GM19467 (cell line): ENCODE measurements at regions not wholly inside any gene's neighbourhood (a gene's known extent, or its start where the extent isn't known, plus 50 kb on each side); places are given as distances from the start of the nearest gene placed in this dataset.
"Not testable (repeated sequence)": the region's sequence is repeated elsewhere in the genome, so short reads cannot be mapped to it uniquely, and the experiment has no call there.

Source experiments
- ATAC-seq: cut with Tn5 transposase; IDR thresholded peaks from one replicate; pipeline ENCODE4 v1.9.1; 2021; ENCODE audit warnings: mild to moderate bottlenecking, moderate library complexity; ENCODE audit not compliant: unreplicated experiment

- no peak for ATAC-seq
These were observed 101.1 kb downstream of the PRKAB2 start for GRCh38 chr1:147071142-147071541.

- no peak for ATAC-seq
These were observed 109.3 kb downstream of the PRKAB2 start for GRCh38 chr1:147062956-147063355.

DNA sequence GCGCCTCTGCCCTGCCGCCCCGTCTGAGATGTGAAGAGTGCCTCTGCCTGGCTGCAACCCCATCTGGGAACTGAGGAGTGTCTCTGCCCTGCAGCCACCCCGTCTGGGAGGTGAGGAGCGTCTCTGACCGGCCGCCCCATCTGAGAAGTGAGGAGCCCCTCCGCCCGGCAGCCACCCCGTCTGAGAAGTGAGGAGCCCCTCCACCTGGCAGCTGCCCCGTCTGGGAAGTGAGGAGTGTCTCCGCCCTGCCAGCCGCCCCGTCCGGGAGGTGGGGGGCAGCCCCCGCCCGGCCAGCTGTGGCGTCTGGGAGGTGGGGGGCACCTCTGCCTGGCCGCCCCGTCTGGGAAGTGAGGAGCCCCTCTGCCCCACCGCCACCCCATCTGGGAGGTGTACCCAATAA lies 110.4 kb downstream of the PRKAB2 start:
- not testable (repeated sequence) for ATAC-seq

DNA sequence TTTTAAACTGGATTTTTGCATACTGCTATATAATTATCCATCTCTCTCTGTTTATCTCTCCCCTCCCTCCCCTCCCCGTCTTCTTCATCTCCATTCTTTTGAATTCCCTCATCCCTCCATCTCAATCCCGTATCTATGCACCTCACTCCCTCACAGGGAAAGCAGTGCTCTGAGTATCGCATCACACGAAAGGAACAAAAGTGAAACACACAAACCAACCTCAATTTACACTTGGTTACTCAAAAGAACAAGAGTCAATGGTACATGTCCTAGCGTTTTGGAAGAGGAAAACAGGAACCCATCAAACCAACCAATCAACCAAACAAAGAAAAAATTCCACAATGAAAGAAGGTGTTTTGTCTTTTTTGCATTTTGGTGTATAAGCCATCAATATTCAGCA lies 115.1 kb downstream of the NBPF12 start:
- no peak for ATAC-seq

GRCh38 chr1:147052677-147053076 lies 114.6 kb downstream of the NBPF12 start:
- no peak for ATAC-seq

- no peak for ATAC-seq
These were observed 114.0 kb downstream of the NBPF12 start for GRCh38 chr1:147052143-147052542.

DNA sequence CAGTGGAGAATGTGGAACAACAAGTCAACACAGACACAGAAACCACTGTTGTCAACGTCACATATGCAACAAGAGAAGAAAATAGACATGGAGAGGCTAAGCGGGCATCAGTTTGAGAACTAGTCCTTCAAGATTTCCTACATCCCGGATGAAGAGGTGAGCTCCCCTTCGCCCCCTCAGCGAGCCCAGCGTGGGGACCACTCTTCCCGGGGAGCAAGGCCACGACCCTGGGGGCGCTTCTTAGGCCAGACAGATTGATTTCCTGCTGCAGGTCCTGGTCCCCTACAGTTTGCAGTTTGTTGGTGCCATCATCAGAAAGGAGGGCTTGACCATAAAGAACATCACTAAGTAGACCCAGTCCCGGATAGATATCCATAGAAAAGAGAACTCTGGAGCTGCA lies 113.0 kb downstream of the NBPF12 start:
- no peak for ATAC-seq

- no peak for ATAC-seq
These were observed 112.5 kb downstream of the NBPF12 start for GRCh38 chr1:147050654-147051053.

GRCh38 chr1:147046863-147047394 lies 108.8 kb downstream of the NBPF12 start:
- ATAC-seq, result not testable (repeated sequence)

- ATAC-seq, result no peak
These were observed 108.2 kb downstream of the NBPF12 start for GRCh38 chr1:147046189-147046862.
